K562 (cell line): ENCODE measurements at regions not wholly inside any gene's neighbourhood (a gene's known extent, or its start where the extent isn't known, plus 50 kb on each side); places are given as distances from the start of the nearest gene placed in this dataset.

ENCODE experiments used
- ATAC-seq: fragments of 200-7000 bp; cut with Tn5 transposase; 3 replicates; pipeline ENCODE4 v1.9.1; 2020; ENCODE audit warnings: moderate library complexity
- BruUV-seq: library from RNA; stranded (reverse); fragments of 400-500 nt; replicated peaks from 2 replicates; lab custom pipeline; 2021; lab: Mats Ljungman, UMichigan
- CTCF ChIA-PET: fragments of 300-600 bp; formaldehyde crosslinking; extraction: SDS; loops from one replicate; lab custom pipeline; 2021; ENCODE audit warnings: low intra/inter-chr PET ratio; lab: Yijun Ruan, JAX
- POLR2A ChIA-PET: fragments of 300-600, 350-650 bp; sonication (Branson Sonifier 250); formaldehyde crosslinking; extraction: SDS; loops from one replicate; lab custom pipeline; 2021; ENCODE audit warnings: antibody characterized with exemption, inconsistent platforms; lab: Yijun Ruan, JAX
- DNase-seq, 4 experiments: peaks; one replicate each; pipeline versions ENCODE4 v3.0.0 to v3.0.0-alpha.2; 2011 to 2018; ENCODE audit warnings: low spot score in 3 of 4, mixed read lengths in 3 of 4; ENCODE audit errors: extremely low read depth in 1 of 4
- FAIRE-seq: peaks from 2 replicates; lab custom pipeline; 2011; peaks lifted over from hg19 to GRCh38; lab: Jason Lieb, UNC
- H2AFZ ChIP-seq: 2 replicates; pipeline ENCODE4 v1.6.0; 2011; ENCODE audit warnings: low read depth, low read length, control low read depth, inconsistent platforms
- H3K27ac ChIP-seq: fragments of 200-600 bp; 3 replicates; pipeline ENCODE4 v1.8.0; 2011; ENCODE audit warnings: low read depth, mild to moderate bottlenecking, control low read depth, inconsistent platforms, low read length, moderate library complexity, mixed read lengths; ENCODE audit errors: extremely low read depth
- H3K27me3 ChIP-seq, 2 experiments: fragments of 300-600 bp in 1 of 2; 2 replicates in 1 of 2; 3 replicates in 1 of 2; pipeline versions ENCODE4 v1.6.0 to v1.8.0; 2011; ENCODE audit warnings: inconsistent platforms in 2 of 2, low read length in 2 of 2, mild to moderate bottlenecking in 1 of 2, mixed read lengths in 1 of 2, moderate library complexity in 1 of 2; ENCODE audit not compliant: control insufficient read depth in 2 of 2, insufficient read depth in 2 of 2
- H3K36me3 ChIP-seq: fragments of 300-600 bp; 3 replicates; pipeline ENCODE4 v1.8.0; 2011; ENCODE audit warnings: mild to moderate bottlenecking, low read length, inconsistent platforms; ENCODE audit not compliant: control insufficient read depth, insufficient read depth
- H3K4me1 ChIP-seq, 2 experiments: fragments of 200-600 bp in 1 of 2; replicated peaks in 1 of 2; 2 replicates in 1 of 2; 3 replicates in 1 of 2; pipeline versions ENCODE4 v1.5.1 to v1.8.0; 2011; ENCODE audit warnings: inconsistent platforms in 2 of 2, low read length in 2 of 2, mild to moderate bottlenecking in 1 of 2, mixed read lengths in 1 of 2, moderate library complexity in 1 of 2; ENCODE audit not compliant: control insufficient read depth in 2 of 2, insufficient read depth in 2 of 2
- H3K4me2 ChIP-seq: 2 replicates; pipeline ENCODE4 v1.6.1; 2011; ENCODE audit warnings: low read length, control low read depth, inconsistent platforms, mixed read lengths; ENCODE audit not compliant: insufficient read depth
- H3K4me3 ChIP-seq: fragments of 200-600 bp; sonication (generic), shearing (Covaris generic); 2 replicates; pipeline ENCODE4 v1.5.1; 2016; ENCODE audit warnings: control low read depth, inconsistent platforms
- H3K79me2 ChIP-seq: fragments of 200-600 bp; 3 replicates; pipeline ENCODE4 v1.8.0; 2011; ENCODE audit warnings: low read length, inconsistent platforms; ENCODE audit not compliant: control insufficient read depth, insufficient read depth
- H3K9ac ChIP-seq, 2 experiments: 2 replicates each; pipeline versions ENCODE4 v1.6.0 to v1.6.1; 2011; ENCODE audit warnings: low read depth in 2 of 2, low read length in 2 of 2, control low read depth in 1 of 2, inconsistent platforms in 1 of 2, mild to moderate bottlenecking in 1 of 2, mixed read lengths in 1 of 2; ENCODE audit not compliant: insufficient read depth in 1 of 2
- H3K9me1 ChIP-seq: one replicate; pipeline ENCODE4 v1.6.0; 2011; ENCODE audit warnings: inconsistent platforms, mild to moderate bottlenecking, low read length, moderate library complexity; ENCODE audit not compliant: control insufficient read depth, insufficient read depth
- H3K9me3 ChIP-seq: replicated peaks from 2 replicates; pipeline ENCODE4 v1.5.1; 2011; ENCODE audit warnings: low read depth, low read length, inconsistent platforms; ENCODE audit not compliant: control insufficient read depth, insufficient read depth
- H4K20me1 ChIP-seq: replicated peaks from 2 replicates; pipeline ENCODE4 v1.6.1; 2011; ENCODE audit warnings: low read length, inconsistent platforms, mixed read lengths; ENCODE audit not compliant: control insufficient read depth, insufficient read depth
- BRF1 ChIP-seq: IDR thresholded peaks from 3 replicates; pipeline ENCODE4 v1.6.1; 2011; ENCODE audit warnings: borderline replicate concordance, mild to moderate bottlenecking; ENCODE audit not compliant: insufficient read length; ENCODE audit errors: extremely low read depth
- FOSL1 ChIP-seq: fragments of 200-800 bp; sonication (Bioruptor generic); conservative IDR thresholded peaks from 2 replicates; pipeline ENCODE4 v1.6.1; 2016; ENCODE audit warnings: missing genetic modification characterization, missing compliant biosample characterization
- KDM2B ChIP-seq: fragments of 250-450 bp; sonication (Bioruptor Pico); IDR thresholded peaks from 2 replicates; pipeline ENCODE4 v1.8.0; 2021; ENCODE audit warnings: mild to moderate bottlenecking, moderate library complexity
- PTTG1 ChIP-seq: fragments of 450-650 bp; IDR thresholded peaks from 2 replicates; pipeline ENCODE4 v1.6.1; 2016; ENCODE audit warnings: low read depth, mild to moderate bottlenecking, missing genetic modification characterization, missing compliant biosample characterization
- ZC3H4 ChIP-seq: sonication (generic); formaldehyde crosslinking; IDR thresholded peaks from 2 replicates; pipeline ENCODE4 v1.9.0; 2021; ENCODE audit warnings: missing genetic modification reagents, borderline replicate concordance
- ZFX ChIP-seq: sonication (generic); formaldehyde crosslinking; IDR thresholded peaks from 2 replicates; pipeline ENCODE4 v1.8.0; 2022; ENCODE audit warnings: mild to moderate bottlenecking, missing genetic modification reagents, moderate library complexity
- ZNF121 ChIP-seq: sonication (generic); formaldehyde crosslinking; conservative IDR thresholded peaks from 2 replicates; pipeline ENCODE4 v1.8.0; 2022; ENCODE audit warnings: missing genetic modification reagents
- ZNF197 ChIP-seq: fragments of 200-800 bp; sonication (Bioruptor generic); IDR thresholded peaks from 2 replicates; pipeline ENCODE4 v1.6.1; 2016; ENCODE audit warnings: low read depth, missing genetic modification characterization, missing compliant biosample characterization
- ZNF644 ChIP-seq: fragments of 200-800 bp; sonication (Bioruptor generic); IDR thresholded peaks from 2 replicates; pipeline ENCODE4 v1.6.1; 2016; ENCODE audit warnings: low read depth, missing genetic modification characterization, missing compliant biosample characterization
- WGBS: fragments of 100-300 bp; shearing (Covaris generic); methylation state at CpG from one replicate; pipeline ENCODE4 v1.1.6; 2016; ENCODE audit warnings: low coverage, mixed read lengths; ENCODE audit not compliant: insufficient coverage; ENCODE audit errors: missing lambda C conversion rate; 5-methylcytosine and 5-hydroxymethylcytosine counted together
- in situ Hi-C: fragments of 300-500 bp; cut with MboI; formaldehyde crosslinking; loops from 4 replicates; pipeline ENCODE4 v1.15.0; 2018; ENCODE audit warnings: inconsistent platforms, mixed read lengths
- intact Hi-C: fragments of 100-400 bp; cut with micrococcal nuclease; formaldehyde crosslinking; loops from 2 replicates; pipeline ENCODE4 v1.14.2; 2022
- TF ChIP-seq, protein P1 (sequence below): fragments of 450-650 bp; formaldehyde crosslinking; IDR thresholded peaks from 2 replicates; pipeline ENCODE4 v1.4.0; 2022; ENCODE audit warnings: missing genetic modification characterization
- TF ChIP-seq, protein P2 (sequence below): IDR thresholded peaks from 3 replicates; pipeline ENCODE4 v1.6.1; 2011; ENCODE audit warnings: borderline replicate concordance, mild to moderate bottlenecking, moderate library complexity; ENCODE audit not compliant: insufficient read length; ENCODE audit errors: extremely low read depth
- TF ChIP-seq, protein P3 (sequence below): fragments of 450-650 bp; IDR thresholded peaks from 2 replicates; pipeline ENCODE4 v1.6.1; 2017; ENCODE audit warnings: antibody characterized with exemption
- TF ChIP-seq, protein P4 (sequence below): sonication (generic); formaldehyde crosslinking; IDR thresholded peaks from 2 replicates; pipeline ENCODE4 v1.8.0; 2022; ENCODE audit warnings: mild to moderate bottlenecking, missing genetic modification reagents

DNA sequence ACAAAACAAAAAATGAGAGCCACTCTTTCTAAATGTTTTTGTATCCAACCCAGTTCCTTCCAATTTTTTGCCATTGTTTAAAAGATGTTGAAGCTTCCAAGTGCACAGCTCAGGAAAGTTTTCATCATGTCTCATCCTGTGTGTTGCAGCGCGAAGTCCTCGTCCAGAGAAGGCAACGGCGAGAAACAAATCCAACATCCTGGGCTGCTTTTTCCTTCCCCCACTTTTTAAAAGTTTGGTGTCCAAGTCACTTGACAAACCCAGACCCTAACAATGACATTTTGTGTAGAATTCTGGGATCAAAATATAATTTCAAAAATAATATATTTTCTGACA, 92.3 kb downstream of the ANKRD60 start (continued):
- TF ChIP-seq, protein P1, sequence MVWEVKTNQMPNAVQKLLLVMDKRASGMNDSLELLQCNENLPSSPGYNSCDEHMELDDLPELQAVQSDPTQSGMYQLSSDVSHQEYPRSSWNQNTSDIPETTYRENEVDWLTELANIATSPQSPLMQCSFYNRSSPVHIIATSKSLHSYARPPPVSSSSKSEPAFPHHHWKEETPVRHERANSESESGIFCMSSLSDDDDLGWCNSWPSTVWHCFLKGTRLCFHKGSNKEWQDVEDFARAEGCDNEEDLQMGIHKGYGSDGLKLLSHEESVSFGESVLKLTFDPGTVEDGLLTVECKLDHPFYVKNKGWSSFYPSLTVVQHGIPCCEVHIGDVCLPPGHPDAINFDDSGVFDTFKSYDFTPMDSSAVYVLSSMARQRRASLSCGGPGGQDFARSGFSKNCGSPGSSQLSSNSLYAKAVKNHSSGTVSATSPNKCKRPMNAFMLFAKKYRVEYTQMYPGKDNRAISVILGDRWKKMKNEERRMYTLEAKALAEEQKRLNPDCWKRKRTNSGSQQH (CRISPR knock-in tag): no peak
- TF ChIP-seq, all 486 proteins: peak for 0

DNA sequence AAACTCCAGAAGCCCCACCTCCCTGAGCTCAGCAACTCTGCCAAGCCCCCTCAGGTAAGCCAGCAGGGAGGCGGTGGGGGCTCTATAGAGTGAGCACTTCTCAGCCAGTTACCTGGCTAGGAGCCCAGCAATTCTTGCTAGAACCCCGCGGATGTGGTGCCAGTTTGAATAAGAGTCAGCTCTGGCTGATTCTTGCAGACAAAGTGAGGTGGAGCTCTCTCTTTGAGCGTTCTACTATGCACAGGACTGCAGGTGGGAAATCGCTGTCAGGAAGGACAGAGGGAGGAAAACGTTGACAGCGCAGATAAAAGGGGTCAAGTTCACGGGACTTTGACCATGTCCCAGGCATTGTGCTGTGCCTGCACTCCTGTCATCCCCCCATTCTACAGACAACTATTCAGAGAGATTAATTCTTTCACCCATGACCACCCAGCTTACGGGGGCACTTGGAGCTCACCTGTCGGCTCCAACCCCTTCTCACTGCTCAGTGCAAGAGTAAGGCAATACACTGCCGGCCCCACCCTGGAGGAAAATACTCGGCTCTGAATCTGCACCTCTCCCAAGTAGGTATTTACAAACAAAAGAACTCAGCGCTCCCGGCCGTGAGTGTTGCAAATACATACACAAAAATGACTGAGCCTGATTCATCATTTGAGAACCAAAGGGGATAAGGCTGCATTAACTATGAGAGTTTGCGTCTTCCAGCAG, 92.9 kb downstream of the ANKRD60 start:
- Histone ChIP-seq H3K27ac (no peak overlapping the region), H2AFZ (no peak overlapping the region), H3K9ac (no peak overlapping the region), H3K27me3 (peaks cover 13 to 42% of the 10 kb centered on the region in 2 experiments; a peak in 4 of 5 replicates), H3K4me2 (no peak overlapping the region), H3K9me3 (no peaks in the 10 kb centered on the region), H4K20me1 (0 out of 2 replicates have a peak, but pooled peaks cover 6% of the 10 kb centered on the region), H3K4me3 (no peak overlapping the region), H3K4me1 (no peaks in the 10 kb centered on the region), H3K79me2 (no peaks in the 10 kb centered on the region), H3K9me1 (no peaks in the 10 kb centered on the region), H3K36me3 (no peaks in the 10 kb centered on the region)
- no TSS peak for BruUV-seq
- no peak for FAIRE-seq
- intact Hi-C loops (no loop called here), in situ Hi-C loops (no loop called here)
- WGBS: 1% methylated on average over 16 of the region's 16 CpGs
- ChIA-PET POLR2A (interaction anchor here (0.6 kb wide), 1 partner anchor 111 kb away, joined by 3 read pairs; no protein-coding TSS in a partner anchor), CTCF (no interaction called here)
- ATAC-seq: no peak
- DNase-seq: no peak
- TF ChIP-seq ZNF121 (CRISPR knock-in tag): no peak
- no peak for TF ChIP-seq FOSL1 (tag)
- TF ChIP-seq ZFX (CRISPR knock-in tag): no peak
- TF ChIP-seq KDM2B: no peak
- TF ChIP-seq, protein P2, sequence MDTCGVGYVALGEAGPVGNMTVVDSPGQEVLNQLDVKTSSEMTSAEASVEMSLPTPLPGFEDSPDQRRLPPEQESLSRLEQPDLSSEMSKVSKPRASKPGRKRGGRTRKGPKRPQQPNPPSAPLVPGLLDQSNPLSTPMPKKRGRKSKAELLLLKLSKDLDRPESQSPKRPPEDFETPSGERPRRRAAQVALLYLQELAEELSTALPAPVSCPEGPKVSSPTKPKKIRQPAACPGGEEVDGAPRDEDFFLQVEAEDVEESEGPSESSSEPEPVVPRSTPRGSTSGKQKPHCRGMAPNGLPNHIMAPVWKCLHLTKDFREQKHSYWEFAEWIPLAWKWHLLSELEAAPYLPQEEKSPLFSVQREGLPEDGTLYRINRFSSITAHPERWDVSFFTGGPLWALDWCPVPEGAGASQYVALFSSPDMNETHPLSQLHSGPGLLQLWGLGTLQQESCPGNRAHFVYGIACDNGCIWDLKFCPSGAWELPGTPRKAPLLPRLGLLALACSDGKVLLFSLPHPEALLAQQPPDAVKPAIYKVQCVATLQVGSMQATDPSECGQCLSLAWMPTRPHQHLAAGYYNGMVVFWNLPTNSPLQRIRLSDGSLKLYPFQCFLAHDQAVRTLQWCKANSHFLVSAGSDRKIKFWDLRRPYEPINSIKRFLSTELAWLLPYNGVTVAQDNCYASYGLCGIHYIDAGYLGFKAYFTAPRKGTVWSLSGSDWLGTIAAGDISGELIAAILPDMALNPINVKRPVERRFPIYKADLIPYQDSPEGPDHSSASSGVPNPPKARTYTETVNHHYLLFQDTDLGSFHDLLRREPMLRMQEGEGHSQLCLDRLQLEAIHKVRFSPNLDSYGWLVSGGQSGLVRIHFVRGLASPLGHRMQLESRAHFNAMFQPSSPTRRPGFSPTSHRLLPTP: no peak
- TF ChIP-seq BRF1: no peak
- TF ChIP-seq ZNF197 (CRISPR knock-in tag): no peak
- TF ChIP-seq ZNF644 (tag): no peak
- TF ChIP-seq, protein P3, sequence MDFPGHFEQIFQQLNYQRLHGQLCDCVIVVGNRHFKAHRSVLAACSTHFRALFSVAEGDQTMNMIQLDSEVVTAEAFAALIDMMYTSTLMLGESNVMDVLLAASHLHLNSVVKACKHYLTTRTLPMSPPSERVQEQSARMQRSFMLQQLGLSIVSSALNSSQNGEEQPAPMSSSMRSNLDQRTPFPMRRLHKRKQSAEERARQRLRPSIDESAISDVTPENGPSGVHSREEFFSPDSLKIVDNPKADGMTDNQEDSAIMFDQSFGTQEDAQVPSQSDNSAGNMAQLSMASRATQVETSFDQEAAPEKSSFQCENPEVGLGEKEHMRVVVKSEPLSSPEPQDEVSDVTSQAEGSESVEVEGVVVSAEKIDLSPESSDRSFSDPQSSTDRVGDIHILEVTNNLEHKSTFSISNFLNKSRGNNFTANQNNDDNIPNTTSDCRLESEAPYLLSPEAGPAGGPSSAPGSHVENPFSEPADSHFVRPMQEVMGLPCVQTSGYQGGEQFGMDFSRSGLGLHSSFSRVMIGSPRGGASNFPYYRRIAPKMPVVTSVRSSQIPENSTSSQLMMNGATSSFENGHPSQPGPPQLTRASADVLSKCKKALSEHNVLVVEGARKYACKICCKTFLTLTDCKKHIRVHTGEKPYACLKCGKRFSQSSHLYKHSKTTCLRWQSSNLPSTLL: no peak
- TF ChIP-seq, protein P4, sequence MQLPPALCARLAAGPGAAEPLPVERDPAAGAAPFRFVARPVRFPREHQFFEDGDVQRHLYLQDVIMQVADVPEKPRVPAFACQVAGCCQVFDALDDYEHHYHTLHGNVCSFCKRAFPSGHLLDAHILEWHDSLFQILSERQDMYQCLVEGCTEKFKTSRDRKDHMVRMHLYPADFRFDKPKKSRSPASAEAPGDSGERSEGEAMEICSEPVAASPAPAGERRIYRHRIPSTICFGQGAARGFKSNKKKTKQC (CRISPR knock-in tag): no peak
- TF ChIP-seq ZC3H4 (CRISPR knock-in tag): no peak
- TF ChIP-seq PTTG1 (tag): no peak
